ENCODE measurements at regions not wholly inside any gene's neighbourhood (a gene's known extent, or its start where the extent isn't known, plus 50 kb on each side); places are given as distances from the start of the nearest gene placed in this dataset.

DNA sequence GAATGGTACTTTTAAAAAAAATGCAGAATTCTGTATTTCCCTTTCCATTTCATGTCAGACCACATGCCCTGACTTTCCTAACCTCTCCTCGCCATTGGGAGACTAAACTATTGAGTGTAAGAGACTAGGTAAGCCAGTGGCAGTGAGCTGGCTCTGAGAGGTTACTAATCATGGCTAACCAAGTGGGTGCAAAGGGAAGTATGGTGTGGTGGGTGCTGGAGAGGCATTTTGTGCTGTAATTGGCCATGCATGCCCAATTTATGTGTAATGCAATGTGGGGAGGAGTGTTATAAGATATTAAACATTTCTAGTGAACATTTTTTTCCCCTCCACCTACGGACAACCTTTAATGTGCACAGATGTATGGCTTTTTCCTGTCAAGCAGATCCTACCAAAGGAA lies 190.1 kb downstream of the LMO4 start:
- TF ChIP-seq, protein P1, sequence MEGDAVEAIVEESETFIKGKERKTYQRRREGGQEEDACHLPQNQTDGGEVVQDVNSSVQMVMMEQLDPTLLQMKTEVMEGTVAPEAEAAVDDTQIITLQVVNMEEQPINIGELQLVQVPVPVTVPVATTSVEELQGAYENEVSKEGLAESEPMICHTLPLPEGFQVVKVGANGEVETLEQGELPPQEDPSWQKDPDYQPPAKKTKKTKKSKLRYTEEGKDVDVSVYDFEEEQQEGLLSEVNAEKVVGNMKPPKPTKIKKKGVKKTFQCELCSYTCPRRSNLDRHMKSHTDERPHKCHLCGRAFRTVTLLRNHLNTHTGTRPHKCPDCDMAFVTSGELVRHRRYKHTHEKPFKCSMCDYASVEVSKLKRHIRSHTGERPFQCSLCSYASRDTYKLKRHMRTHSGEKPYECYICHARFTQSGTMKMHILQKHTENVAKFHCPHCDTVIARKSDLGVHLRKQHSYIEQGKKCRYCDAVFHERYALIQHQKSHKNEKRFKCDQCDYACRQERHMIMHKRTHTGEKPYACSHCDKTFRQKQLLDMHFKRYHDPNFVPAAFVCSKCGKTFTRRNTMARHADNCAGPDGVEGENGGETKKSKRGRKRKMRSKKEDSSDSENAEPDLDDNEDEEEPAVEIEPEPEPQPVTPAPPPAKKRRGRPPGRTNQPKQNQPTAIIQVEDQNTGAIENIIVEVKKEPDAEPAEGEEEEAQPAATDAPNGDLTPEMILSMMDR (conservative IDR thresholded peaks at IDR 0.05; ENCODE audit: low read depth, low read length) = no peak
- TF ChIP-seq EZH2 (IDR thresholded peaks at IDR 0.05; ENCODE audit: low read length, unreplicated experiment) = no peak

Measured in PC-3 (cell line).